GM18498 (cell line): ENCODE measurements at regions not wholly inside any gene's neighbourhood (a gene's known extent, or its start where the extent isn't known, plus 50 kb on each side); places are given as distances from the start of the nearest gene placed in this dataset.
A peak's percentile ranks its signal among the peaks of the same experiment; 100 is the strongest.
"Not testable (repeated sequence)": the region's sequence is repeated elsewhere in the genome, so short reads cannot be mapped to it uniquely, and the experiment has no call there.

Source experiments
- ATAC-seq: cut with Tn5 transposase; IDR thresholded peaks from one replicate; pipeline ENCODE4 v1.9.1; 2021; ENCODE audit warnings: mild to moderate bottlenecking, moderate library complexity; ENCODE audit not compliant: unreplicated experiment

DNA sequence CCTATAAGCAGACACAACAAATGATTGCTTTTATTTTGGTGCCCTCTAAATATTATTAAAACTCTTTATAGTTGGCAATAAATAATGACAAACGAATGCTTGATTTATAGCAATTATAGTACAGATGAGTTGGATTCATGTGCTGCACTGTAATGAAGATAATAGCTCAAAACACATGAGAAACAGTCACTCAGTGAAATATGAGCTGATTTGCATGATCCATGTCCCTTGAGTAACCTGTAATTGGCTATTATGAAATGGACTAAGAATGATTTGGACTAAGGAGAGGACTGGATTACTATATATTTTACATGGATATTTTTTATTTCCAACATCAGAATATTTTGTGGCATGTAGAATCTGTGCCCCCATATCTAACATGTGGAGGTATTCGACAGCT lies 365.6 kb upstream of the UBE2E3 start:
- ATAC-seq, result no peak

DNA sequence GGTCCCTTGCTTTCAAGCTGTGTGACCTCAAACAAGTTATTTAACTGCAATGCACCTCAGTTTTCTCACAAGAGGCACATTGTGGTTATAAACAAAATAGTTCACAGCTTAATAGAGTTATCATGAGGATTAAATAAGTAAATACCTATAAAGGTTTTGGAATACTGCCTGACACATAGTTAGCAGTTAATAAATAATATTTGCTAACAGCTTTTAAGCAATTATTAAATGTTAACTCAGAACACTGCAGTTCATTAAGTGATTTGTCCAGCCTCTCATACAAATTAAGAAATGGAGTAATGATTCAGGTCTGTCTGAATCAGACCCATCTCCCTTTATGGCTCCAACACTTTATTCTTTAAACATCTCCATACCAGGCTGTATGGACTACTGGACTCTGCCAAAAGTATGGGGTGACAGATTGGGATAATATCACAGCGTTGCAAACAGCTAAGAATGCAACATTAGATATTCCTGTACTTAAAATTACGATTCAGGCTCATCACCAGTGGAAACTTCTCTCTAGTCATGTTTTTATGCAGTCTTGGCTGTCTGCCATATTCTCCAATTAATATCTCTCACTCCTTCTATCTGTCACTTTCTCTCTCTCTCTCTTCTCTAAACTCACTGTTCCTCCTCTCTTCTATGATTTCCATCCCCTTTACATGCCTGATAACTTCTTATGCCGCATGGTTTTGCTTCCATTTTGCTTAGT lies 370.6 kb upstream of the UBE2E3 start:
- ATAC-seq, result no peak

DNA sequence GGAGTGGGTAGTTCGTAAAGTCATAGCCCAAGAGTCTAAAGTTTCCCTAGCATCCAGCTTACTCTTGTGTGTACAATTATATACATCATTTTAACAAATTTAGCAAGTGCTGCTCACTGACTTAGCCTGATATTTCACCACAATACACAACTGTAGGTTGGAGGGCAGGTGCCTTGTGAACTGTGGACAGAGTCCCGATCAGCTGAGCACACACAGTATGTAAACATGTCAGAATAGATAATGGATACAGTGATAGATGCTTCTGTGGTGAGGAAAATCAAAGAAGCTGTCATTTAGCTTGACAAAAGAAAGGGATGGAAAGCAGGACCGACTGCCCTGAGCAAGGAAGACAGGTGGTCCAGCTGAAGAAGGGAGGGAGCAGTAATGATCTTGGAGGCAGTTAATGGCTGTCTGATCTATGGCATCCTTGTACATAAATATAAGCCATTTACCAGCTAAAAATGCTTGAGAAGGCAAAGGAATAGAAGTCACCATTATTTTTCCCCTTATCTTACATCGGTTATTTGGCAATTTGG lies 372.8 kb upstream of the UBE2E3 start:
- no peak for ATAC-seq

DNA sequence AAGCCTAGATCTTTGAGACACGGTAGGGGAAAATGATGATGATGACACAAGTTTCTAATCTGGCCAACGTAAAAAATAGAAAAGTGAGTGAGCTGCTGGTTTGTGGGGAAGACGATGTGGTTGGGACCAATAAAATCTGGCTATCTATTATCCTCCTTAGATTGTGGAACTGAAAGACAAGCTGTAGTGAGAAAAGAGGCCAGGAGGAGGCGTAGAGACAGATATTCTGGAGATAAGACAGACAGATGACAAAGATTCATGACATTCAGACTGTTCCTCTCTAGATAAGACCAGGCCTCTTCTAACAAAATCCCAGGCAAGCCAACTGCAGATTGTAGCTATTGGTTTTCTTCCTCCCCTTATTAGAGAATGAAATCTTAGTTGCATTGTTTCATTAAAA lies 376.3 kb upstream of the UBE2E3 start:
- peak; percentile 81 for ATAC-seq

- no peak for ATAC-seq
Observed at GRCh38 chr2:180601016-180601415, 379.4 kb upstream of the UBE2E3 start.

DNA sequence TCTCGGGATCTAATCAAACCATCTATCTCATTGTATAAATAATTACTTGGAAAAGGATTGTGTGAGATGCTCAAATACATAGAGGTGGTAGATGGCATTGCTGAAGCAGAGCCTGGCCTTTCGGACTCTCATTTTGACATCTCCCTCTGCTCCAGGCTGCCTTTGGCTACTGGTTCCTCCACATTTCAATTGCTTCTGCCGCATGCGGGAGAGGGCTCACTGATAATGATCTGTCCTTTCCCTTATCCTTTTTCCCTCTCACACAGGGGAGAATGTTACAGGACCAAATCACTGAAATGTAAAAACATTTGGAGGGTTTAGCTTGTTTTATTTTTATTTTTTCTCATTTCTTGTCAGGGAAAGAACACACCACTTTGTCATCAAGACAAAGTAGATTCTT lies 380.6 kb upstream of the UBE2E3 start:
- ATAC-seq, result no peak

DNA sequence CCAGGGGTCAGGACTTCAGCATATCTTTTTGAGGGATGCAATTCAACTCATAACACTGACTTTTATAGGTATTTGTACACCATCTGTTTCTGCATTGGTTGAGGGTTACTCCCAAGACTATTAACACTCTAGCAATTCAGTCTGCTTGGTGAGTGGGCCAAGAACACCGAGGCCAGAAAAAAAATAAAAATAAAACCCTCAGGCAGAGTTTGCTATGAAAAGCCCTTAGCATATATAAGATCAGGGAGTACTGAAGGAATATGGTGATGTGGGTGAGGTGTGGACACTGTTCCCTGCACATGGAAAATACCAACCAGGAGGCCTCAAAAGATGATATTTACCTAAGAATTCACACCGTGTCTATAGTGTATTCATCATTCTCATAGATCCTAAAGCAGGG lies 383.2 kb upstream of the UBE2E3 start:
- ATAC-seq, result no peak

- ATAC-seq, result no peak
Observed at GRCh38 chr2:180596453-180596852, 384.0 kb upstream of the UBE2E3 start.

GRCh38 chr2:180591947-180592346 lies 388.5 kb upstream of the UBE2E3 start:
- ATAC-seq, result no peak

DNA sequence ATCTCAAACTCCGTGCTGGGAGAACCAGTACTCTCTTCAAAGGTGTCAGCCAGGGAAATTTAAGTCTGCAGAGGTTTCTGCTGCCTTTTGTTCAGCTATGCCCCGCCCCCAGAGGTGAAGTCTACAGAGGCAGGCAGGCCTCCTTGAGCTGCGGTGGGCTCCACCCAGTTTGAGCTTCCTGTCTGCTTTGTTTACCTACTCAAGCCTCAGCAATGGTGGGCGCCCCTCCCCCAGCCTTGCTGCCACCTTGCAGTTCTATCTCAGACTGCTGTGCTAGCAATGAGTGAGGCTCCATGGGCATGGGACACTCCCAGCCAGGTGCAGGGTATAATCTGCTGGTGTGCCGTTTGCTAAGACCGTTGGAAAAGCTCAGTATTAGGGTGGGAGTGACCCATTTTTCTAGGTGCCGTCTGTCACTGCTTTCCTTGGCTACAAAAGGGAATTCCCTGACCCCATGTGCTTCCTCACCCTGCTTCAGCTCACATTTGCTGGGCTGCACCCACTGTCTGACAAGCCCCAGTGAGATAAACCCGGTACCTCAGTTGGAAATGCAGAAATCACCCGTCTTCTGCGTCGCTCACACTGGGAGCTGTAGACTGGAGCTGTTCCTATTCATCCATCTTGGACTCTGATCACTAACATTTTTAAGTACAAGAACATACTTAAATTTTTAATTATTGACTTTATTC lies 389.2 kb upstream of the UBE2E3 start:
- not testable (repeated sequence) for ATAC-seq

GRCh38 chr2:180583441-180584140 lies 396.8 kb upstream of the UBE2E3 start:
- ATAC-seq, result no peak

GRCh38 chr2:180579388-180579787 lies 401.0 kb upstream of the UBE2E3 start:
- no peak for ATAC-seq

GRCh38 chr2:180578441-180578840 lies 402.0 kb upstream of the UBE2E3 start:
- no peak for ATAC-seq

GRCh38 chr2:180577567-180577966 lies 402.8 kb upstream of the UBE2E3 start:
- ATAC-seq, result no peak

- no peak for ATAC-seq
Observed at GRCh38 chr2:180573951-180574350, 406.5 kb upstream of the UBE2E3 start.

DNA sequence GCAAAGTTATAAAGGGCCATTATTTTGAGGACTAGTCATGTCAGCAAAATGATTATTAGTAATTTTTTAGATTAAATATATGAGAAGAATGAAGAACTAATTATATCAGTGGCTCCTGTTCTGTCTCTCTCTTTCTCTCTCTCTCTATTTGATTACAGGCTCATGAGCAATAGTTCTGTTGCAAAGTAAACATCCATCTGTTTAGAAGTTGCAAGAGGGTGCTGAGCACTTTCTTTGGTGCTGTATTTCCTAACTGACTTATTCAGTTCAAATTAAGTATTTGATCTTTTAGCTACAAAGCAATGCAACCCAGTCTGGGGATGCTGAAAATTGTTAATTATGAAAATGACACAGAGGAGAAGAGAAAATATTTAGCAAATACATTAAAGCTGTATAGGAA lies 408.1 kb upstream of the UBE2E3 start:
- ATAC-seq, result no peak

GRCh38 chr2:180571559-180571958 lies 408.8 kb upstream of the UBE2E3 start:
- ATAC-seq, result no peak

- no peak for ATAC-seq
Observed at GRCh38 chr2:180570864-180571263, 409.5 kb upstream of the UBE2E3 start.

DNA sequence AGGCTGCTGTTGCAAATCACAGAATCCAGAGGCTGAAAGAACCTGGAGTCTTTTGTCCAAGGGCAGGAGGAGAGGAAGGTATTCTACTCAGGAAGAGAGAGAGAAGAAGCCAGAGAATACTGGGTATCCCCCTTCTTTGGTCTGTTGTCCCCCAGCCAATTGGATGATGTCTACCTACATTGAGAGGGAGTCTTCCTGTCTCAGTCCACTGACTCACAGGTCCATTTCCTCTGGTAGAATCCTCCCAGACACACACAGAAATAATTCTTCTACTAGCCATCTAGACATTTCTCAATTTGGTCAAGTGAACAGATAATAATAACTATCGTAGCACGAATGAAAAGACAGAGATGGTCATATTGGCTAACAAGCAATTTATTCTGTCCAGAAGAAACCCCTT lies 416.4 kb upstream of the UBE2E3 start:
- no peak for ATAC-seq

- no peak for ATAC-seq
Observed at GRCh38 chr2:180562378-180562777, 418.0 kb upstream of the UBE2E3 start.

DNA sequence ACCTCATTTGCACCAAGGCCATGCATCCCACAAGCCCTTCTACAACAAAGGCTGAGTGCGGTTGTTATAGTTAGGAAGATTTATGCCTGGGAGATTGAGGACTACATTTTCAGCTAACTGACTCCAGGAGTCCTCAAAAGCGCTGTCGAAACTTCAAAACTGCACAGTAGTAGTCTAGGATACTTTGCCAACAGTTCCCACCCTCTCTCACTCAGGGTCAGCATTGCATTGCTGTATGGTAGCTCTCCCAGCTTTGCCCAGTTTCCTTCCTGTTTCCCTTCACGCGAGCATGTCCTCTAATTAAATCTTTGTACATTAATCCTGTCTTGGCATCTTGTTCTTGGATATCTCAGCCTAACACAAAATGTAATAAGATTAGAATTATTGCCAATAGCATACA lies 420.6 kb upstream of the UBE2E3 start:
- ATAC-seq, result no peak

DNA sequence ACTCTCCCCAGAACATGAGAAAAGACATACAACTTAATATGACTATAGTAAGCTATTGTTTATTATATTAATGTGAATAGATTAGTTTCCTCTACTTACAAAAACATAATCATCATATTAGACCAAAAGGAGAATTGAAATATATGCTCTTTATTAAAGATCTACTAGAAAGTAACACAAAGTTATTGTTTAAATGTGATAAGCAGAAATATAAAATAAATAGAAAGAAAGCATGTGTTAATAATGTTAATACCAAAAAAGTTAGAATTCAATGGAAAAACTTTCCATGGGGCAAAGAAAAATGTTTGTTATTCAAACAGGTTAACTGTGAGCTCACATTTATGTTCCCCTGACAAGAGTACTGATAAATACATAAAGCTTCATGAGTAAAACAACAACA lies 421.4 kb upstream of the UBE2E3 start:
- no peak for ATAC-seq
